ENCODE measurements at regions not wholly inside any gene's neighbourhood (a gene's known extent, or its start where the extent isn't known, plus 50 kb on each side); places are given as distances from the start of the nearest gene placed in this dataset.

- H3K18ac ChIP-seq (ENCODE audit: low read length), result no peak overlapping the region
- H3K27me3 ChIP-seq (ENCODE audit: insufficient read depth, low read length, poor library complexity), result no peaks in the 10 kb centered on the region
- no peak overlapping the region for H3K4me3 ChIP-seq (ENCODE audit: low read length)
- no peaks in the 10 kb centered on the region for H3K36me3 ChIP-seq (ENCODE audit: control insufficient read depth, insufficient read depth, low read length)
- no peak overlapping the region for H3K4me2 ChIP-seq (ENCODE audit: low read length)
- no peak overlapping the region for H4K8ac ChIP-seq (ENCODE audit: low read depth, low read length)
- no peak for DNase-seq
- no peak overlapping the region for H2BK5ac ChIP-seq (ENCODE audit: low read length)
- H4K5ac ChIP-seq (ENCODE audit: low read length), result no peak overlapping the region
- no peak overlapping the region for H3K23ac ChIP-seq (ENCODE audit: low read length)
- H3K79me1 ChIP-seq (ENCODE audit: low read length), result no peaks in the 10 kb centered on the region
- H3K9ac ChIP-seq (ENCODE audit: low read length), result no peak overlapping the region
- H2BK15ac ChIP-seq (replicated peaks; ENCODE audit: low read depth), result no peak overlapping the region
- H2AK5ac ChIP-seq (ENCODE audit: low read length), result no peak overlapping the region
- no peak overlapping the region for H2BK120ac ChIP-seq (ENCODE audit: low read depth, low read length)
- WGBS (ENCODE audit: extremely low coverage, insufficient coverage, low lambda C conversion rate), result no CpG with 5 or more reads among the region's 5 CpGs
- H3K27ac ChIP-seq (ENCODE audit: low read depth, low read length), result no peak overlapping the region
- no peak overlapping the region for H3K4ac ChIP-seq (ENCODE audit: low read depth, low read length)
- peaks cover 2% of the 10 kb centered on the region for H3K4me1 ChIP-seq (ENCODE audit: control insufficient read depth, low read depth, low read length)
- H3K79me2 ChIP-seq (ENCODE audit: control insufficient read depth, insufficient read depth, low read length), result no peaks in the 10 kb centered on the region
- no peak overlapping the region for H3K56ac ChIP-seq (ENCODE audit: low read length)
Observed at GRCh38 chr5:153888781-153889180, 149.9 kb downstream of the FAM114A2 start.

- no peaks in the 10 kb centered on the region for H3K36me3 ChIP-seq (ENCODE audit: control insufficient read depth, insufficient read depth, low read length)
- H3K79me2 ChIP-seq (ENCODE audit: control insufficient read depth, insufficient read depth, low read length), result no peaks in the 10 kb centered on the region
- H4K5ac ChIP-seq (ENCODE audit: low read length), result no peak overlapping the region
- H2BK120ac ChIP-seq (ENCODE audit: low read depth, low read length), result no peak overlapping the region
- H2BK5ac ChIP-seq (ENCODE audit: low read length), result no peak overlapping the region
- H3K27me3 ChIP-seq (ENCODE audit: insufficient read depth, low read length, poor library complexity), result no peaks in the 10 kb centered on the region
- H3K4ac ChIP-seq (ENCODE audit: low read depth, low read length), result no peak overlapping the region
- no peak overlapping the region for H2BK15ac ChIP-seq (replicated peaks; ENCODE audit: low read depth)
- DNase-seq, result no peak
- no peak overlapping the region for H3K4me3 ChIP-seq (ENCODE audit: low read length)
- H3K4me2 ChIP-seq (ENCODE audit: low read length), result no peak overlapping the region
- H3K4me1 ChIP-seq (ENCODE audit: control insufficient read depth, low read depth, low read length), result peaks cover 2% of the 10 kb centered on the region
- H4K8ac ChIP-seq (ENCODE audit: low read depth, low read length), result no peak overlapping the region
- no peak overlapping the region for H3K23ac ChIP-seq (ENCODE audit: low read length)
- no peak overlapping the region for H3K56ac ChIP-seq (ENCODE audit: low read length)
- no peak overlapping the region for H3K18ac ChIP-seq (ENCODE audit: low read length)
- WGBS (ENCODE audit: extremely low coverage, insufficient coverage, low lambda C conversion rate), result no CpG with 5 or more reads among the region's 3 CpGs
- no peaks in the 10 kb centered on the region for H3K79me1 ChIP-seq (ENCODE audit: low read length)
- H2AK5ac ChIP-seq (ENCODE audit: low read length), result no peak overlapping the region
- no peak overlapping the region for H3K27ac ChIP-seq (ENCODE audit: low read depth, low read length)
- no peak overlapping the region for H3K9ac ChIP-seq (ENCODE audit: low read length)
Observed at GRCh38 chr5:153885141-153885540, 153.6 kb downstream of the FAM114A2 start.

GRCh38 chr5:153884612-153884957 lies 154.1 kb downstream of the FAM114A2 start:
- Histone ChIP-seq H2BK15ac (replicated peaks; ENCODE audit: low read depth) (no peak overlapping the region), H3K9ac (ENCODE audit: low read length) (no peak overlapping the region), H2BK120ac (ENCODE audit: low read depth, low read length) (no peak overlapping the region), H3K4me3 (ENCODE audit: low read length) (no peak overlapping the region), H3K56ac (ENCODE audit: low read length) (no peak overlapping the region), H3K36me3 (ENCODE audit: control insufficient read depth, insufficient read depth, low read length) (no peaks in the 10 kb centered on the region), H2BK5ac (ENCODE audit: low read length) (no peak overlapping the region), H4K5ac (ENCODE audit: low read length) (no peak overlapping the region), H3K23ac (ENCODE audit: low read length) (no peak overlapping the region), H3K4me2 (ENCODE audit: low read length) (no peak overlapping the region), H3K4me1 (ENCODE audit: control insufficient read depth, low read depth, low read length) (peaks cover 2% of the 10 kb centered on the region), H3K79me2 (ENCODE audit: control insufficient read depth, insufficient read depth, low read length) (no peaks in the 10 kb centered on the region), H3K4ac (ENCODE audit: low read depth, low read length) (no peak overlapping the region), H3K27me3 (ENCODE audit: insufficient read depth, low read length, poor library complexity) (no peaks in the 10 kb centered on the region), H3K27ac (ENCODE audit: low read depth, low read length) (no peak overlapping the region), H2AK5ac (ENCODE audit: low read length) (no peak overlapping the region), H3K18ac (ENCODE audit: low read length) (no peak overlapping the region), H3K79me1 (ENCODE audit: low read length) (no peaks in the 10 kb centered on the region), H4K8ac (ENCODE audit: low read depth, low read length) (no peak overlapping the region)
- DNase-seq, result no peak
- WGBS (ENCODE audit: extremely low coverage, insufficient coverage, low lambda C conversion rate), result no CpG with 5 or more reads among the region's 4 CpGs

GRCh38 chr5:153883854-153884611 lies 154.7 kb downstream of the FAM114A2 start:
- Histone ChIP-seq H4K8ac (ENCODE audit: low read depth, low read length) (no peak overlapping the region), H2BK15ac (replicated peaks; ENCODE audit: low read depth) (no peak overlapping the region), H3K27me3 (ENCODE audit: insufficient read depth, low read length, poor library complexity) (no peaks in the 10 kb centered on the region), H3K79me2 (ENCODE audit: control insufficient read depth, insufficient read depth, low read length) (no peaks in the 10 kb centered on the region), H3K4me3 (ENCODE audit: low read length) (no peak overlapping the region), H3K27ac (ENCODE audit: low read depth, low read length) (no peak overlapping the region), H4K5ac (ENCODE audit: low read length) (no peak overlapping the region), H3K56ac (ENCODE audit: low read length) (no peak overlapping the region), H2BK5ac (ENCODE audit: low read length) (no peak overlapping the region), H3K79me1 (ENCODE audit: low read length) (no peaks in the 10 kb centered on the region), H2BK120ac (ENCODE audit: low read depth, low read length) (no peak overlapping the region), H3K4me2 (ENCODE audit: low read length) (no peak overlapping the region), H3K36me3 (ENCODE audit: control insufficient read depth, insufficient read depth, low read length) (no peaks in the 10 kb centered on the region), H3K4ac (ENCODE audit: low read depth, low read length) (no peak overlapping the region), H3K23ac (ENCODE audit: low read length) (no peak overlapping the region), H3K18ac (ENCODE audit: low read length) (no peak overlapping the region), H3K4me1 (ENCODE audit: control insufficient read depth, low read depth, low read length) (peaks cover 2% of the 10 kb centered on the region), H2AK5ac (ENCODE audit: low read length) (no peak overlapping the region), H3K9ac (ENCODE audit: low read length) (no peak overlapping the region)
- no CpG with 5 or more reads among the region's 6 CpGs for WGBS (ENCODE audit: extremely low coverage, insufficient coverage, low lambda C conversion rate)
- peak; percentile 61 for DNase-seq

- no CpG with 5 or more reads among the region's 1 CpG for WGBS (ENCODE audit: extremely low coverage, insufficient coverage, low lambda C conversion rate)
Observed at GRCh38 chr5:153881687-153882086, 157.0 kb downstream of the FAM114A2 start.

GRCh38 chr5:153880106-153880505 lies 158.6 kb downstream of the FAM114A2 start:
- no peak overlapping the region for H3K23ac ChIP-seq (ENCODE audit: low read length)
- no peak overlapping the region for H2BK15ac ChIP-seq (replicated peaks; ENCODE audit: low read depth)
- no peak for DNase-seq
- H3K4me2 ChIP-seq (ENCODE audit: low read length), result no peak overlapping the region
- no peaks in the 10 kb centered on the region for H3K36me3 ChIP-seq (ENCODE audit: control insufficient read depth, insufficient read depth, low read length)
- H2BK120ac ChIP-seq (ENCODE audit: low read depth, low read length), result no peak overlapping the region
- H3K4me3 ChIP-seq (ENCODE audit: low read length), result no peak overlapping the region
- no peak overlapping the region for H3K56ac ChIP-seq (ENCODE audit: low read length)
- no CpG with 5 or more reads among the region's 1 CpG for WGBS (ENCODE audit: extremely low coverage, insufficient coverage, low lambda C conversion rate)
- H3K4ac ChIP-seq (ENCODE audit: low read depth, low read length), result no peak overlapping the region
- H3K27ac ChIP-seq (ENCODE audit: low read depth, low read length), result no peak overlapping the region
- no peak overlapping the region for H3K9ac ChIP-seq (ENCODE audit: low read length)
- H3K4me1 ChIP-seq (ENCODE audit: control insufficient read depth, low read depth, low read length), result peaks cover 2% of the 10 kb centered on the region
- H3K27me3 ChIP-seq (ENCODE audit: insufficient read depth, low read length, poor library complexity), result no peaks in the 10 kb centered on the region
- H3K79me1 ChIP-seq (ENCODE audit: low read length), result no peaks in the 10 kb centered on the region
- H4K8ac ChIP-seq (ENCODE audit: low read depth, low read length), result no peak overlapping the region
- H3K79me2 ChIP-seq (ENCODE audit: control insufficient read depth, insufficient read depth, low read length), result no peaks in the 10 kb centered on the region
- no peak overlapping the region for H4K5ac ChIP-seq (ENCODE audit: low read length)
- H3K18ac ChIP-seq (ENCODE audit: low read length), result no peak overlapping the region
- H2AK5ac ChIP-seq (ENCODE audit: low read length), result no peak overlapping the region
- no peak overlapping the region for H2BK5ac ChIP-seq (ENCODE audit: low read length)

More at GRCh38 chr5:153881687-153882086, 157.0 kb downstream of the FAM114A2 start:
- H3K18ac ChIP-seq (ENCODE audit: low read length), result no peak overlapping the region
- no peak overlapping the region for H4K8ac ChIP-seq (ENCODE audit: low read depth, low read length)
- no peak overlapping the region for H2AK5ac ChIP-seq (ENCODE audit: low read length)
- H2BK15ac ChIP-seq (replicated peaks; ENCODE audit: low read depth), result no peak overlapping the region
- no peak overlapping the region for H3K56ac ChIP-seq (ENCODE audit: low read length)
- no peaks in the 10 kb centered on the region for H3K79me2 ChIP-seq (ENCODE audit: control insufficient read depth, insufficient read depth, low read length)
- H3K27ac ChIP-seq (ENCODE audit: low read depth, low read length), result no peak overlapping the region
- H2BK5ac ChIP-seq (ENCODE audit: low read length), result no peak overlapping the region
- H3K27me3 ChIP-seq (ENCODE audit: insufficient read depth, low read length, poor library complexity), result no peaks in the 10 kb centered on the region
- no peak overlapping the region for H3K4me3 ChIP-seq (ENCODE audit: low read length)
- H3K4me2 ChIP-seq (ENCODE audit: low read length), result no peak overlapping the region
- H3K9ac ChIP-seq (ENCODE audit: low read length), result no peak overlapping the region
- no peak overlapping the region for H3K4ac ChIP-seq (ENCODE audit: low read depth, low read length)
- H3K4me1 ChIP-seq (ENCODE audit: control insufficient read depth, low read depth, low read length), result peaks cover 2% of the 10 kb centered on the region
- DNase-seq, result no peak
- no peaks in the 10 kb centered on the region for H3K79me1 ChIP-seq (ENCODE audit: low read length)
- H3K23ac ChIP-seq (ENCODE audit: low read length), result no peak overlapping the region
- no peak overlapping the region for H4K5ac ChIP-seq (ENCODE audit: low read length)
- no peaks in the 10 kb centered on the region for H3K36me3 ChIP-seq (ENCODE audit: control insufficient read depth, insufficient read depth, low read length)
- H2BK120ac ChIP-seq (ENCODE audit: low read depth, low read length), result no peak overlapping the region
